SH-SY5Y (cell line): ENCODE measurements at regions not wholly inside any gene's neighbourhood (a gene's known extent, or its start where the extent isn't known, plus 50 kb on each side); places are given as distances from the start of the nearest gene placed in this dataset.

ENCODE experiments used
- GATA2 ChIP-seq: IDR thresholded peaks from 2 replicates; pipeline ENCODE4 v1.6.1; 2011; ENCODE audit warnings: mild to moderate bottlenecking, low read depth, low read length
- GATA3 ChIP-seq: IDR thresholded peaks from 2 replicates; pipeline ENCODE4 v1.6.1; 2011; ENCODE audit warnings: low read depth, mild to moderate bottlenecking, low read length, moderate library complexity

GRCh38 chr4:157896726-157897125 is 276.1 kb downstream of the GASK1B start:
- no peak for TF ChIP-seq GATA3
- TF ChIP-seq GATA2: no peak
